ENCODE measurements at regions not wholly inside any gene's neighbourhood (a gene's known extent, or its start where the extent isn't known, plus 50 kb on each side); places are given as distances from the start of the nearest gene placed in this dataset.
"Not testable (repeated sequence)": the region's sequence is repeated elsewhere in the genome, so short reads cannot be mapped to it uniquely, and the experiment has no call there.

GRCh38 chr9:78383130-78383529, 86.2 kb downstream of the PSAT1 start:
- no peak for DNase-seq

GRCh38 chr9:78386348-78386747, 89.4 kb downstream of the PSAT1 start:
- DNase-seq: no peak

GRCh38 chr9:78386773-78387172, 89.8 kb downstream of the PSAT1 start:
- DNase-seq: no peak

- no peak for DNase-seq
Measured at GRCh38 chr9:78393340-78393739, 96.4 kb downstream of the PSAT1 start.

- DNase-seq: no peak
Measured at GRCh38 chr9:78393932-78394331, 97.0 kb downstream of the PSAT1 start.

GRCh38 chr9:78396087-78396486, 99.2 kb downstream of the PSAT1 start:
- no peak for DNase-seq

- no peak for DNase-seq
Measured at GRCh38 chr9:78397045-78397444, 100.1 kb downstream of the PSAT1 start.

GRCh38 chr9:78397454-78397853, 100.5 kb downstream of the PSAT1 start:
- DNase-seq: no peak

- DNase-seq: no peak
Measured at GRCh38 chr9:78399153-78399552, 102.2 kb downstream of the PSAT1 start.

- DNase-seq: no peak
Measured at GRCh38 chr9:78400496-78400895, 103.6 kb downstream of the PSAT1 start.

- no peak for DNase-seq
Measured at GRCh38 chr9:78405461-78405860, 108.5 kb downstream of the PSAT1 start.

GRCh38 chr9:78406146-78406545, 109.2 kb downstream of the PSAT1 start:
- no peak for DNase-seq

- DNase-seq: no peak
Measured at GRCh38 chr9:78406933-78407332, 110.0 kb downstream of the PSAT1 start.

- no peak for DNase-seq
Measured at GRCh38 chr9:78407636-78408312, 110.8 kb downstream of the PSAT1 start.

- no peak for DNase-seq
Measured at GRCh38 chr9:78408388-78408787, 111.5 kb downstream of the PSAT1 start.

- DNase-seq: not testable (repeated sequence)
Measured at GRCh38 chr9:78409928-78410510, 113.1 kb downstream of the PSAT1 start.

DNA sequence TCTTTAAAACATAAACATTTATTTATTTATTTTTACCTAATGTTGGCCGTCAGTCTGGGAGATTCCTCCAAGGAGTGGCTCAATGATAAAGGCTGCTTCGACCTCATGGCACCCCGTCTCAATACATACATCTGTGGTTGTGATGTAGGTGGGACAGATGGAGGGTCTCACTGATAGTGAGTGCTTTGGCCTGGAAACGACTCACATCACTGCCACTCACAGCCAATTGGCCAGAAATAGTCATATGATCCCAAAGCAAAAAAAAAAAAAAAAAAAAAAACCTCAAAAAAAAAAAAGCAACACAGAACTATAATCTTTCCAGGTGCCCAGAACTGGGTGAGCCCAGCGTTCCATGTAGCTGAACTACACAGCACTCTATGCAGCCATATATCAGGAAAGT, 125.4 kb downstream of the PSAT1 start:
- no peak for DNase-seq

GRCh38 chr9:78424299-78424698, 127.4 kb downstream of the PSAT1 start:
- no peak for DNase-seq

DNA sequence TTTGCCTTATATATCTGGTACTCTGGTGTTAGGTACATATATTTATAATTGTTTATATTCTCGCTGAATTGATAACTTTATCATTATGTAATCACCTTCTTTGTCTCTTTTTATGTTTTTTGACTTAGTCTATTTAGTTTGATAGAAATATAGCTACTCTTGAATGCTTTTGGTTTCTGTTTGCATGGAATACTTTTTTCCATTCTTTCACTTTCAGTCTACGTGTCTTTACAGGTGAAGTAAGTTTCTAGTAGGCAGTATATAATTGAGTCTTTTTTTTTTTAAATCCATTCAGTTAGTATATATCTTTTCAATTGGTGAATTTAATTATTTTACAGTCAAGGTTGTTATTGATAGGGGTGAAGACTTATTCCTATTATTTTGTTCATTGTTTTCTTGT, 131.7 kb downstream of the PSAT1 start:
- no peak for DNase-seq

DNA sequence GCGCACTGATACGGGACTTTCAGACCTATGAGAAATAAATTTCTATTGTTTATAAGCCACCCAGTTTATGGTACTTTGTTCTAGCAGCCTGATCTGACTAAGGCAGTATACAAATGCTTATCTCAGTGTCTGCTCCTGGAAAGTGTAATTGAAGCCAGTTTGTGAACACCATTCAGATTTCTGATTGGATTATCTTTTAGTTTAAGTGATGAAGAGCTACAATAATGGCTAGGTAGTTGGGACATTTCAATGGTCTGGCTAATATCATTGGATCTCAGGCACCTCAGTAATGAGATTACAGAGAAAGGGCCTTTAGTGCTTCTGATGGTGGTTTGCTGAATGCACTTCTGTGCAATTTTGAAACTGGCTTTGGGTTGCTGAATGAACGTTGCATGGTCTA, 133.5 kb downstream of the PSAT1 start:
- no peak for DNase-seq

DNA sequence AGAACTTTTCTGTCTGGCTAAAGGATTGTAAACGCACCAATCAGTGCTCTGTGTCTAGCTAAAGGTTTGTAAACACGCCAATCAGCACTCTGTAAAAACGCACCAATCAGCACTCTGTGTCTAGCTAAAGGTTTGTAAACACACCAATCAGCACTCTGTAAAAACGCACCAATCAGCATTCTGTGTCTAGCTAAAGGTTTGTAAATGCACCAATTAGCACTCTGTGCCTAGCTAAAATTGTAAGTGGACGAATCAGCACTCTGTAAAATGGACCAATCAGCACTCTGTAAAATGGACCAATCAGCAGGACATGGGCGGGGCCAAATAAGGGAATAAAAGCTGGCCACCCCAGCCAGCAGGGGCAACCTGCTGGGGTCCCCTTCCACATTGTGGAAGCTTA, 134.1 kb downstream of the PSAT1 start:
- not testable (repeated sequence) for DNase-seq

DNA sequence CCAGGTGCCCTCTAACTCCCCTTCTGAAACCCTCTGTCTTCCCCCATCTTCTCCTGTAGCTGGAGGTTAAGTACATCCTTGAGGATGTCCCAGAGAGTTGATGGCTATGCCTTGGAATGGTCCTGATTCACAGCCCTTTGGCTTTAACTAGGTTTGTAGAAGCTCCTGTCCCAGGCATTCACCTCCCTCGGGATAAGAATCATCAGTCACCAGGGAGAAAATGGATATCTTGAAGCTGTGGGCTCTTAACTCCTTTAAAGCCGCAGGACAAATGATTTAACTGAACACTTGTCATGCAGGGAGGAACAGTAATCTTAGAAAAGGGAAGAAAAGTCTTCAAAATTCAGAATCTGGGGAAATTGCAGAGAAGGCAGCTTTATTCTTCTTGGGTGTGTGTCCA, 139.9 kb downstream of the PSAT1 start:
- DNase-seq: no peak

DNA sequence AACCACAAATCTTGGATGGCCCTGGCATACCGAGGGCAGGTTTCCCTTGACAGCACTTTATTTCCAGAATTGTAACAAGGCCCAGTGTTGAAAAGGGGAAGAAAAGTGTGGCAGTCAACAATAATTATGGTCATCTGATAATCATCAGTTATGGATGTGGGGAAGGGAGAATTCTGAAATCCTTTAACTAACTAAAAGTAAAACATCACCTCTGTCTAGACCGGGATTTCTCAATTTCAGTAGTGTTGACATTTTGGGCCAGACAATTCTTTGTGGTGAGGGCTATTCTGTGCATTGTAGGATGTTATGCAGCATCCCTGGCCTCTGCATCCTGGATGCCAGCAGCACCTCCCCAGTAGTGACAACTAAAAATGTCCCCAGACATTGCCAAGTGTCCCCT, 140.4 kb downstream of the PSAT1 start:
- DNase-seq: no peak

- no peak for DNase-seq
Measured at GRCh38 chr9:78437806-78438205, 140.9 kb downstream of the PSAT1 start.

DNA sequence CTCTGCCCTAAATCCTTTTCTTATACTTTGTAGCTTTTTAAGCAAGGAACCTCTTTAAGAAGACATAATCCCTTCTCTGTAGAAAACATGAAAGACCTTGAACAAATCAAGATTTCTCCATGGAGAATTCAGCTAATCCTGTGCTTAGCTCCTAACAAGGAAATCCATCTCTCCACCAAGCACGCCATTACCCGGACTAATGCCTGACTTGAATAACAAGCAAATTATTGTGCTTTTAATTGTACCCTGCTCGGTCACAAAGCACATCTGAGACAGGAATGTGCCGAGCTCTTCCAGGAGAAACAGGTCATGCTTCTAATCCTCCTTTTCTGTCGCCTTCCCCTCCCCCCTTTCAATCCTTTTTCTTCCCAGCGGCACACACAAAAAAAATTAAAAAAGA, 141.3 kb downstream of the PSAT1 start:
- no peak for DNase-seq

All from C1 segment of cervical spinal cord (tissue), 14 donors.